ENCODE measurements at regions not wholly inside any gene's neighbourhood (a gene's known extent, or its start where the extent isn't known, plus 50 kb on each side); places are given as distances from the start of the nearest gene placed in this dataset.

DNA sequence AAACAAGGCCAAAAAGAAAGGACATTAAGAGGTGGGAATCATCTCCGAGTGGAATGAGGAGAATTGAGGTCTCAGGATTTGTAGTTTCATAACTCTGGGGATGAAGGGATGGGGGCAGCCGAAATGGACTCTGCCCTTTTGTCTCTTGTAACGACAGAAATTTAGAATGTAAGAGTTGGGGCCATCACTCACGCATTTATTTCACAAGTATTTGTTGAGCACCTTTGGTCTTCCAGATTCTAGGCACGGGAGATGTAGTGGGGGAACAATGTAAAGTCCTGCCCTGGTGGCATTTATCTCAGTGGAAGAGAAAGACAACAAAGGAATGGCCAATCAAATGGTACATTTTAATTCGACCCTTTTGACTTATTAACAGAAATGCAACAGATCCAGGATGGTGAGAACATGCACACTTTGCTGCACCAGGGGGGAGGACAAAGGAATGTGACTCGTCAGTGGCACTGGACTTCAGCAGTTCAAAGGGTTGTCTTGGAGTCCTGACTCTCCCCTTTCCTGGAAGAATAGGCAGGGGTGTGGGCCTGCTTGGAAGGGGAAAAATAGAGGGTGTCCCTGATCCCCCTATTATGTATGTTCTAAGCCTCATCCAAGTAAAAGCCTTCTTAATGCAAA is 102.0 kb downstream of the TMEM30B start:
- no peak overlapping the region for H3K4me3 ChIP-seq (ENCODE audit: low read depth, low read length)
- DNase-seq (ENCODE audit: low read depth), result no peak
- TF ChIP-seq CTCF (IDR thresholded peaks at IDR 0.05; ENCODE audit: low read depth, low read length) (no peak), MYC (IDR thresholded peaks at IDR 0.05; ENCODE audit: low read depth, low read length) (no peak)

DNA sequence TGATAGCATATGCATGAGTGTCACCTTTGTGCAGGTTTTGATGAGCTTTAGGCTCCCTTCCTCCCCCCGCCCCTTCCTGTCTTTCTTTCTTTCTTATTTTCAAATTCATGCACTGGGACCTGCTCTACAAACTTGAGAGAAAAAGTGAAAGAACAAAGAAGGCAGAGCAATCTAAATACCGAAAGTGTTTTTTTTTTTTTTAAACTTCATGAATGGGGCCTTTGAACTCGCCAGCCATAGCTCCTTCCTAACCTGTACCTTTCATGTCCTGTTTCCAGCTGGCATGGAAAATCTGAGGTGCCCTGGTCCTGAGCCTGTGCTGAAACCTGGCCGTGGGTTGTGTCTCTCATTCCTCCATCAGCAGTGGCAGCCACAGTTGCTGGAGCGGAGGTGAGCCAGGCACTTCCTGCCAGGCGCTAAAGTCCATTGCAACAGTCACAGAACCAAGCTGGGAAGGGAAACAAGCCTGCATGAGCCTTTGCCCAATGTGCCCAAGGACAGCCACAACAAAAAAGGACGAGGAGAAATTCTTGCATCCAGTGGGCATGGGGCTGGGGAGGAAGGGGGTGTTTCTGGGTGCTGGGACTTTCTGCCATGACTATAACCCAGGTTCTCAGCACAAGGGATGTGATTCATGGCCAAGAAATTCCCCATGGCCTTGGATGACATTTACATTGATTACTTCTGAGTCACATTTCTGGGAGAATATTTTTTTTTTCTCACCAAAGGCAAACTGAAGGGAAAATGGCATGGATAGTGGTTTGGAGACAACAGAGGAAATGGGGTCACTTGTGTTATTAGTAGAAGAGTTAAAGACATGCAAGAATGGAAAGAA is 102.7 kb downstream of the TMEM30B start:
- no peak overlapping the region for H3K4me3 ChIP-seq (ENCODE audit: low read depth, low read length)
- no peak for TF ChIP-seq MYC (IDR thresholded peaks at IDR 0.05; ENCODE audit: low read depth, low read length)
- no peak for TF ChIP-seq POLR2A (IDR thresholded peaks at IDR 0.05; ENCODE audit: extremely low read depth, insufficient read length)
- no peak for TF ChIP-seq CTCF (IDR thresholded peaks at IDR 0.05; ENCODE audit: low read depth, low read length)
- no peak for TF ChIP-seq MAX (IDR thresholded peaks at IDR 0.05; ENCODE audit: low read depth, low read length)
- DNase-seq (ENCODE audit: low read depth), result no peak

- H3K4me3 ChIP-seq (ENCODE audit: low read depth, low read length), result no peak overlapping the region
- DNase-seq (ENCODE audit: low read depth), result no peak
- TF ChIP-seq CTCF (IDR thresholded peaks at IDR 0.05; ENCODE audit: low read depth, low read length) (no peak), POLR2A (IDR thresholded peaks at IDR 0.05; ENCODE audit: extremely low read depth, insufficient read length) (no peak), MAX (IDR thresholded peaks at IDR 0.05; ENCODE audit: low read depth, low read length) (no peak), MYC (IDR thresholded peaks at IDR 0.05; ENCODE audit: low read depth, low read length) (no peak)
Observed at GRCh38 chr14:61177279-61178225, 103.6 kb downstream of the TMEM30B start.

DNA sequence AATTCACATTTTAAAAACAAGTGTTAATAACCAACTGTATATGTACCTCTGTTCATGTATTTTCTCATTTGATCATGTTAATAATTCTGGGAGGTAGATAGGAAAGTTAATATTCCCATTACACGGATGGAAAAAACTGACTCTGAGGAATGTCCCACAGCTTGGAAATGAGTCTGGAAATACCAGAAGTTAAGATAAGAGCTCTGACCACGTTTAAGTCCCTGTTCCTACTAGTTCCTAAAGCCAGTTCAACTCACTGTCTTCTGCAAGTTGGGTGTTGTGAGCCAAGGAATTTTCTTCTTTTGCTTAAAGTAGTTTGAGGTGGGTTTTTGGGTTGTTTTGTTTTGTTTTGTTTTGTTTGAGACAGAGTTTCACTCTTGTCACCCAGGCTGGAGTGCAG is 104.5 kb downstream of the TMEM30B start:
- H3K4me3 ChIP-seq (ENCODE audit: low read depth, low read length), result no peak overlapping the region
- DNase-seq (ENCODE audit: low read depth), result no peak
- TF ChIP-seq POLR2A (IDR thresholded peaks at IDR 0.05; ENCODE audit: extremely low read depth, insufficient read length) (no peak), CTCF (IDR thresholded peaks at IDR 0.05; ENCODE audit: low read depth, low read length) (no peak), MYC (IDR thresholded peaks at IDR 0.05; ENCODE audit: low read depth, low read length) (no peak), MAX (IDR thresholded peaks at IDR 0.05; ENCODE audit: low read depth, low read length) (no peak)

- no peak overlapping the region for H3K4me3 ChIP-seq (ENCODE audit: low read depth, low read length)
Observed at GRCh38 chr14:61174987-61175386, 106.2 kb downstream of the TMEM30B start.

More at GRCh38 chr14:61174987-61175386, 106.2 kb downstream of the TMEM30B start:
- DNase-seq (ENCODE audit: low read depth), result peak; percentile 7
- no peak for TF ChIP-seq POLR2A (IDR thresholded peaks at IDR 0.05; ENCODE audit: extremely low read depth, insufficient read length)
- TF ChIP-seq CTCF (IDR thresholded peaks at IDR 0.05; ENCODE audit: low read depth, low read length), result no peak
- no peak for TF ChIP-seq MYC (IDR thresholded peaks at IDR 0.05; ENCODE audit: low read depth, low read length)
- no peak for TF ChIP-seq MAX (IDR thresholded peaks at IDR 0.05; ENCODE audit: low read depth, low read length)
